ENCODE measurements at regions not wholly inside any gene's neighbourhood (a gene's known extent, or its start where the extent isn't known, plus 50 kb on each side); places are given as distances from the start of the nearest gene placed in this dataset.

DNA sequence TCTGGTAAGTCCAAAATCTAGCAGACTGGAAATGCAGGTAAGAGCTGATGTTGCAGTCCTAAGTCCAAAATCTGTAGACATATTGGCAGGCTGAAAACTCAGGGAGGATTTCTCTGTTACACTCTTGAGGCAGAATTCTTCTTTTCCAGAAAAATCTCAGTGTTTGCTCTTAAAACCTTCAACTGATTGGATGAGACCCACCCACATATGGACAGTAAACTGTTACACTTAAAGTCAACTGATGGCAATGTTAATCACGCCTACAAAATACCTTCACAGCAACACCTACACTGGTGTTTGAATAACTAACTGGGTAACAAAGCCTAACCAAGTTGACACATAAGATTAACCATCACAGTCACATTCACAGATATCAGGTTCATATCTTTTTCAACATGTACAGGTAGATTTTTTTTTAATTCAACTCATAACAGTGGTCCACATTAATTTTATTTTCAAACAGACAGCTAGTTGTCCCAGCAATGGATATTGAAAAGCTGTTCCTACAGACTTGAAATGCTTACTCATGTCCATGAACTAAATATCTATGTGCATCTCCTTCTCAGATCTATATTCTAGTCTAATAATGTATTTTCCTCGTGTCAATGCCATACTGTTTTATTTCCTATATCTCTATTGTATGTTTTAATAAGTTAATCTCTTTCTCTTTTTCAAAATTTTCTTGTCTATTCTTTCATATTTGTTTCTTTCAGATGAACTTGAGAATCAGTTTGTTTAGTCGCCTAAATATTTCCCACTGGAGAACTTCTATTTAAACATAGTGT is 110.1 kb downstream of the TMPRSS5 start:
- TF ChIP-seq, protein P1, sequence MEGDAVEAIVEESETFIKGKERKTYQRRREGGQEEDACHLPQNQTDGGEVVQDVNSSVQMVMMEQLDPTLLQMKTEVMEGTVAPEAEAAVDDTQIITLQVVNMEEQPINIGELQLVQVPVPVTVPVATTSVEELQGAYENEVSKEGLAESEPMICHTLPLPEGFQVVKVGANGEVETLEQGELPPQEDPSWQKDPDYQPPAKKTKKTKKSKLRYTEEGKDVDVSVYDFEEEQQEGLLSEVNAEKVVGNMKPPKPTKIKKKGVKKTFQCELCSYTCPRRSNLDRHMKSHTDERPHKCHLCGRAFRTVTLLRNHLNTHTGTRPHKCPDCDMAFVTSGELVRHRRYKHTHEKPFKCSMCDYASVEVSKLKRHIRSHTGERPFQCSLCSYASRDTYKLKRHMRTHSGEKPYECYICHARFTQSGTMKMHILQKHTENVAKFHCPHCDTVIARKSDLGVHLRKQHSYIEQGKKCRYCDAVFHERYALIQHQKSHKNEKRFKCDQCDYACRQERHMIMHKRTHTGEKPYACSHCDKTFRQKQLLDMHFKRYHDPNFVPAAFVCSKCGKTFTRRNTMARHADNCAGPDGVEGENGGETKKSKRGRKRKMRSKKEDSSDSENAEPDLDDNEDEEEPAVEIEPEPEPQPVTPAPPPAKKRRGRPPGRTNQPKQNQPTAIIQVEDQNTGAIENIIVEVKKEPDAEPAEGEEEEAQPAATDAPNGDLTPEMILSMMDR (IDR thresholded peaks at IDR 0.05), result no peak
- TF ChIP-seq POLR2A (IDR thresholded peaks at IDR 0.05), result no peak
- TF ChIP-seq POLR2AphosphoS5 (IDR thresholded peaks at IDR 0.05), result no peak
- TF ChIP-seq EP300 (IDR thresholded peaks at IDR 0.05), result no peak

Data from upper lobe of left lung (tissue), 4 donors.